LoVo (cell line): ENCODE measurements at regions not wholly inside any gene's neighbourhood (a gene's known extent, or its start where the extent isn't known, plus 50 kb on each side); places are given as distances from the start of the nearest gene placed in this dataset.

Source experiments
- DNase-seq: peaks from one replicate; pipeline ENCODE4 v3.0.0-alpha.2; 2016; ENCODE audit warnings: low spot score

GRCh38 chr5:92402956-92403702, 1020.0 kb upstream of the ARRDC3 start:
- DNase-seq, result no peak

GRCh38 chr5:92402045-92402444, 1018.9 kb upstream of the ARRDC3 start:
- DNase-seq, result no peak

GRCh38 chr5:92401492-92401891, 1018.4 kb upstream of the ARRDC3 start:
- DNase-seq, result no peak

- no peak for DNase-seq
These were observed 1011.8 kb upstream of the ARRDC3 start for GRCh38 chr5:92394936-92395335.

- no peak for DNase-seq
These were observed 1007.5 kb upstream of the ARRDC3 start for GRCh38 chr5:92390657-92391056.

GRCh38 chr5:92380069-92380770, 997.1 kb upstream of the ARRDC3 start:
- no peak for DNase-seq

- no peak for DNase-seq
These were observed 996.0 kb upstream of the ARRDC3 start for GRCh38 chr5:92378966-92379611.

- no peak for DNase-seq
These were observed 991.7 kb upstream of the ARRDC3 start for GRCh38 chr5:92374859-92375258.

- peak; percentile 11 for DNase-seq
These were observed 989.6 kb upstream of the ARRDC3 start for GRCh38 chr5:92372766-92373165.

- no peak for DNase-seq
These were observed 988.7 kb upstream of the ARRDC3 start for GRCh38 chr5:92371889-92372235.

GRCh38 chr5:92371171-92371888, 988.2 kb upstream of the ARRDC3 start:
- no peak for DNase-seq

GRCh38 chr5:92370032-92370431, 986.9 kb upstream of the ARRDC3 start:
- DNase-seq, result no peak

GRCh38 chr5:92369587-92369986, 986.5 kb upstream of the ARRDC3 start:
- no peak for DNase-seq

- DNase-seq, result no peak
These were observed 982.0 kb upstream of the ARRDC3 start for GRCh38 chr5:92364986-92365550.

GRCh38 chr5:92353107-92354030, 970.3 kb upstream of the ARRDC3 start:
- peak; percentile 78 for DNase-seq

- DNase-seq, result no peak
These were observed 954.7 kb upstream of the ARRDC3 start for GRCh38 chr5:92337772-92338234.

GRCh38 chr5:92332039-92332438, 948.9 kb upstream of the ARRDC3 start:
- DNase-seq, result no peak

GRCh38 chr5:92330365-92330764, 947.2 kb upstream of the ARRDC3 start:
- no peak for DNase-seq

- DNase-seq, result no peak
These were observed 946.6 kb upstream of the ARRDC3 start for GRCh38 chr5:92329759-92330158.

- no peak for DNase-seq
These were observed 945.6 kb upstream of the ARRDC3 start for GRCh38 chr5:92328584-92329259.
